Loucy (cell line): ENCODE measurements at regions not wholly inside any gene's neighbourhood (a gene's known extent, or its start where the extent isn't known, plus 50 kb on each side); places are given as distances from the start of the nearest gene placed in this dataset.

ENCODE experiments used
- EZH2phosphoT487 ChIP-seq: fragments of 200-600 bp; IDR thresholded peaks from 2 replicates; pipeline ENCODE4 v1.6.1; 2018; ENCODE audit warnings: antibody characterized with exemption, mild to moderate bottlenecking, moderate library complexity, borderline replicate concordance
- TF ChIP-seq, protein P1 (sequence below): fragments of 200-600 bp; sonication (generic); conservative IDR thresholded peaks from 2 replicates; pipeline ENCODE4 v1.5.1; 2014; ENCODE audit warnings: mild to moderate bottlenecking, antibody characterized with exemption, low read length

DNA sequence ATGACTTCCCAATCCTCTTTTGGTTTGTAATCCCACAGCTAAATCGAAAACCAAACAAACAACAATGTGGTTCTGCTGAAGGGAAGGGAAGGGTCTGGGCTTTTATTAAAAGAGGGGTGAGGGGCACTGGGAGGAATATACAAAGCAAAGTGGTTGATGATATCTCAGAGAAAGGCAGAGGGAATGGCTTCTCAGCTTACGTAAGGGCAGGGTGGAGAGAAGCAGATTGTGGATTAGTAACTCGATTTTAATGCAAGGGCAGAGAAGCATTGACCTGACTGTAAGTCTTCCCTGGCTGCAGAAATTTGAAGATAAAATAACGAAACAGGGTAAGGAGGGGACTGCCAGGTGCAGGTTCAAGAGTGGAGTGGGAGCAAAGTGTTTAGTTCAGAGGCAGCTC is 438.2 kb upstream of the LRRC7 start:
- TF ChIP-seq, protein P1, sequence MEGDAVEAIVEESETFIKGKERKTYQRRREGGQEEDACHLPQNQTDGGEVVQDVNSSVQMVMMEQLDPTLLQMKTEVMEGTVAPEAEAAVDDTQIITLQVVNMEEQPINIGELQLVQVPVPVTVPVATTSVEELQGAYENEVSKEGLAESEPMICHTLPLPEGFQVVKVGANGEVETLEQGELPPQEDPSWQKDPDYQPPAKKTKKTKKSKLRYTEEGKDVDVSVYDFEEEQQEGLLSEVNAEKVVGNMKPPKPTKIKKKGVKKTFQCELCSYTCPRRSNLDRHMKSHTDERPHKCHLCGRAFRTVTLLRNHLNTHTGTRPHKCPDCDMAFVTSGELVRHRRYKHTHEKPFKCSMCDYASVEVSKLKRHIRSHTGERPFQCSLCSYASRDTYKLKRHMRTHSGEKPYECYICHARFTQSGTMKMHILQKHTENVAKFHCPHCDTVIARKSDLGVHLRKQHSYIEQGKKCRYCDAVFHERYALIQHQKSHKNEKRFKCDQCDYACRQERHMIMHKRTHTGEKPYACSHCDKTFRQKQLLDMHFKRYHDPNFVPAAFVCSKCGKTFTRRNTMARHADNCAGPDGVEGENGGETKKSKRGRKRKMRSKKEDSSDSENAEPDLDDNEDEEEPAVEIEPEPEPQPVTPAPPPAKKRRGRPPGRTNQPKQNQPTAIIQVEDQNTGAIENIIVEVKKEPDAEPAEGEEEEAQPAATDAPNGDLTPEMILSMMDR, result no peak
- TF ChIP-seq EZH2phosphoT487, result no peak
